SK-N-SH (cell line): ENCODE measurements at regions not wholly inside any gene's neighbourhood (a gene's known extent, or its start where the extent isn't known, plus 50 kb on each side); places are given as distances from the start of the nearest gene placed in this dataset.

Experiments
- POLR2AphosphoS5 ChIP-seq: IDR thresholded peaks from 2 replicates; pipeline ENCODE4 v1.6.1; 2012; ENCODE audit warnings: low read depth, low read length
- RAD21 ChIP-seq: IDR thresholded peaks from 2 replicates; pipeline ENCODE4 v1.6.1; 2012; ENCODE audit warnings: mild to moderate bottlenecking, low read length

- TF ChIP-seq POLR2AphosphoS5 (no peak), RAD21 (no peak)
Measured at GRCh38 chr9:19550009-19550408, 141.2 kb downstream of the ACER2 start.
